Lower leg skin (tissue), 4 donors: ENCODE measurements at regions not wholly inside any gene's neighbourhood (a gene's known extent, or its start where the extent isn't known, plus 50 kb on each side); places are given as distances from the start of the nearest gene placed in this dataset.

ENCODE experiments used
- DNase-seq, 2 donors: peaks; one replicate each; pipeline ENCODE4 v3.0.0-alpha.2; 2019; ENCODE audit warnings: low spot score in 2 of 2
- H3K4me3 ChIP-seq: fragments of 200-600 bp; sonication (generic); 2 replicates; pipeline ENCODE4 v1.5.1; 2017; ENCODE audit warnings: mild to moderate bottlenecking, low read depth; ENCODE audit not compliant: poor library complexity, severe bottlenecking
- CTCF ChIP-seq, 3 donors: fragments of 450-650 bp; IDR thresholded peaks; one replicate each; pipeline ENCODE4 v1.5.1; 2016; ENCODE audit warnings: antibody characterized with exemption in 3 of 3, mild to moderate bottlenecking in 3 of 3, moderate library complexity in 2 of 3
- POLR2A ChIP-seq, 2 donors: fragments of 450-650 bp; IDR thresholded peaks; one replicate each; pipeline ENCODE4 v1.6.1; 2016 to 2017; ENCODE audit warnings: antibody characterized with exemption in 2 of 2, mild to moderate bottlenecking in 1 of 2, moderate library complexity in 1 of 2
- WGBS, 2 donors: methylation state at CpG; one replicate each; pipeline ENCODE4 v1.1.5; 2018; 5-methylcytosine and 5-hydroxymethylcytosine counted together
- intact Hi-C: fragments of 100-400 bp; cut with DNase I; formaldehyde crosslinking; loops from one replicate; pipeline ENCODE4 v1.15.0; 2023; ENCODE audit warnings: low total_unique reads

- no peak for TF ChIP-seq POLR2A (IDR thresholded peaks at IDR 0.05)
- no peak for TF ChIP-seq CTCF (IDR thresholded peaks at IDR 0.05)
- H3K4me3 ChIP-seq: no peak overlapping the region
- 43 to 52% methylated on average over 1 of the region's 1 CpG for WGBS, 2 donors
- no peak for DNase-seq
- intact Hi-C loops: no loop called here
Observed at GRCh38 chr1:90504509-90504908, 212.6 kb downstream of the BARHL2 start.

- intact Hi-C loops: no loop called here
- H3K4me3 ChIP-seq: no peak overlapping the region
- WGBS, 2 donors: 51 to 55% methylated on average over 1 of the region's 1 CpG
- no peak for DNase-seq
- TF ChIP-seq CTCF (IDR thresholded peaks at IDR 0.05) (no peak), POLR2A (IDR thresholded peaks at IDR 0.05) (no peak)
Observed at GRCh38 chr1:90502696-90503095, 214.4 kb downstream of the BARHL2 start.

GRCh38 chr1:90502194-90502593 is 214.9 kb downstream of the BARHL2 start:
- 61 to 68% methylated on average over 7 of the region's 7 CpGs for WGBS, 2 donors
- H3K4me3 ChIP-seq: no peak overlapping the region
- intact Hi-C loops: no loop called here
- TF ChIP-seq POLR2A (IDR thresholded peaks at IDR 0.05): no peak
- no peak for TF ChIP-seq CTCF (IDR thresholded peaks at IDR 0.05)
- DNase-seq: no peak

GRCh38 chr1:90501281-90501680 is 215.8 kb downstream of the BARHL2 start:
- no peak for DNase-seq
- TF ChIP-seq POLR2A (IDR thresholded peaks at IDR 0.05): no peak
- no peak for TF ChIP-seq CTCF (IDR thresholded peaks at IDR 0.05)
- no peak overlapping the region for H3K4me3 ChIP-seq
- intact Hi-C loops: no loop called here
- WGBS, 2 donors: 76 to 78% methylated on average over 3 of the region's 3 CpGs

GRCh38 chr1:90494748-90495282 is 222.3 kb downstream of the BARHL2 start:
- intact Hi-C loops: no loop called here
- no peak for TF ChIP-seq CTCF (IDR thresholded peaks at IDR 0.05)
- no peak overlapping the region for H3K4me3 ChIP-seq
- no peak for DNase-seq
- WGBS, 2 donors: 55 to 69% methylated on average over 11 of the region's 11 CpGs

- 70 to 80% methylated on average over 5 of the region's 5 CpGs for WGBS, 2 donors
- TF ChIP-seq CTCF (IDR thresholded peaks at IDR 0.05) (no peak), POLR2A (IDR thresholded peaks at IDR 0.05) (no peak)
- intact Hi-C loops: no loop called here
- DNase-seq: no peak
- no peak overlapping the region for H3K4me3 ChIP-seq
Observed at GRCh38 chr1:90488451-90488850, 228.7 kb downstream of the BARHL2 start.
